Body of pancreas (tissue), 4 donors: ENCODE measurements at regions not wholly inside any gene's neighbourhood (a gene's known extent, or its start where the extent isn't known, plus 50 kb on each side); places are given as distances from the start of the nearest gene placed in this dataset.

Source experiments
- POLR2A ChIP-seq, 3 donors: fragments of 450-650 bp; IDR thresholded peaks; one replicate each; pipeline ENCODE4 v1.6.1; 2016; ENCODE audit warnings: antibody characterized with exemption in 3 of 3, mild to moderate bottlenecking in 2 of 3
- TF ChIP-seq, protein P1 (sequence below), 7 experiments: fragments of 450-650 bp in 4 of 7; fragments of 200-600 bp in 3 of 7; sonication (generic) in 3 of 7; IDR thresholded peaks; one replicate each; pipeline ENCODE4 v1.5.1; 2016 to 2019; ENCODE audit warnings: antibody characterized with exemption in 7 of 7

DNA sequence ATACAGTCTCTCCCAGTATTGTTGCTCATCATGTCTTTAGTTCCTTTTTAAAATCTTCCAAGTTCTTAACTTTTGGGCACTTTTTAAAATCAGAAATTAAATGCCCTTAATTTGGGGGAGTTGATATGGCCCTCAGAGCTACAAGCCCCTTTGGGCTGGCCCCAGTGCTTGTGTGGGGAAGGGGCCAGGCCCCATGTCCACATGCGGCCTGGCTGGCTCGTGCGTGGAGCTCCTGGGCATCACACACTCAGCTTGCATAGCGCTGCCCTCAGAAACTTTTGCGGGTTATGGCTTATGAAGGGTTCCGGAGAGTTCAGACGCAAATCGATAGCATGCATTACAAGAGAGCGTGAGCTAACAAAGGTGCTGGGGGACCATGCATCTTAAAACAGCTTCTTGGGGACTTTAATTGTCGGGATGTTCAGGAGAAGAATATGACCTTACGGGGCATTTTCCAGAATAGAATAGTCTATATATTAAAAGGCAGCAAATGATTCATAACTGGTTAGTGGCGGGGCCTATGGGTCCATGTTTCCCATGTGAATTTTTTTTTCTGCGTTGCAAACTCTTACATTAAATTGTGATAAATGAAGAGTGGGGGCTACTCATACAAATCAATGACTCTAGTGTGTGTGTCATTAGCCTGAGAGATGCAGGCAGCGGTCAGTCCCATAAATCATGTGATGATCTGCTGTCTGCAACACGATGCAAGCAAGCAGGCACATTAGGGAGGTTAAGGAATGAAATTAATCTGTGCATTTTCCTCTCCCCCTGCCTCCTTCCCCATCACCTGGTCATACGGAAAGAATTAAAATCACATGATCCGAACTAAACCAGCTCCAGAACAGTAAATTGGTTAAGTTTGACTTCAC lies 185.8 kb upstream of the TSHZ3 start:
- TF ChIP-seq, protein P1, sequence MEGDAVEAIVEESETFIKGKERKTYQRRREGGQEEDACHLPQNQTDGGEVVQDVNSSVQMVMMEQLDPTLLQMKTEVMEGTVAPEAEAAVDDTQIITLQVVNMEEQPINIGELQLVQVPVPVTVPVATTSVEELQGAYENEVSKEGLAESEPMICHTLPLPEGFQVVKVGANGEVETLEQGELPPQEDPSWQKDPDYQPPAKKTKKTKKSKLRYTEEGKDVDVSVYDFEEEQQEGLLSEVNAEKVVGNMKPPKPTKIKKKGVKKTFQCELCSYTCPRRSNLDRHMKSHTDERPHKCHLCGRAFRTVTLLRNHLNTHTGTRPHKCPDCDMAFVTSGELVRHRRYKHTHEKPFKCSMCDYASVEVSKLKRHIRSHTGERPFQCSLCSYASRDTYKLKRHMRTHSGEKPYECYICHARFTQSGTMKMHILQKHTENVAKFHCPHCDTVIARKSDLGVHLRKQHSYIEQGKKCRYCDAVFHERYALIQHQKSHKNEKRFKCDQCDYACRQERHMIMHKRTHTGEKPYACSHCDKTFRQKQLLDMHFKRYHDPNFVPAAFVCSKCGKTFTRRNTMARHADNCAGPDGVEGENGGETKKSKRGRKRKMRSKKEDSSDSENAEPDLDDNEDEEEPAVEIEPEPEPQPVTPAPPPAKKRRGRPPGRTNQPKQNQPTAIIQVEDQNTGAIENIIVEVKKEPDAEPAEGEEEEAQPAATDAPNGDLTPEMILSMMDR (IDR thresholded peaks at IDR 0.05): no peak
- no peak for TF ChIP-seq POLR2A (IDR thresholded peaks at IDR 0.05)
